ENCODE measurements at regions not wholly inside any gene's neighbourhood (a gene's known extent, or its start where the extent isn't known, plus 50 kb on each side); places are given as distances from the start of the nearest gene placed in this dataset.

DNA sequence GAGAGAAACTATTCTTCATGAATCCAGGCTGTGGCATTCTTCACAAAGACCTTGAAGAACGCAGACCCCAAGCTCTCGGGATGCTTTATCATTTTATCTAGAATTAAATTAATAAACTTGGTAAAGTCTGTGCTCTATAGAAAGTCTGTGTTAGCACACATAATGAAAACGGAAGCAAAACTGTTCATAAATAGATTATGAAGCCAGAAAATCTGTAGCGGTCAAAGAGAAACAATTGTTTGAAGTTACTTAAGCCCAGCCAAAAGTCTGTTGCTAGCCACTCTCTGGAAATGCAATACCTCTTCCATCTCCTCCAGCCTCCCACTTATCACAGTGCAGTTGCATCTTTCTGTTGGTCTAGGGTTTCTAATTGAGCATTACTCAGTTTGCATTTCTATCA lies 375.9 kb downstream of the KIF4B start:
- no peaks in the 10 kb centered on the region for H3K36me3 Mint-ChIP-seq
- H3K4me3 Mint-ChIP-seq = no peak overlapping the region
- no peaks in the 10 kb centered on the region for H3K4me1 Mint-ChIP-seq (ENCODE audit: low read depth in 2 of 2)
- DNase-seq (ENCODE audit: low spot score) (no peak), ATAC-seq (no peak)
- peaks cover 0 to 13% of the 10 kb centered on the region in 2 donors for H3K27me3 Mint-ChIP-seq
- no peak overlapping the region for H3K27ac Mint-ChIP-seq
- H3K9me3 Mint-ChIP-seq = peaks cover 9% of the 10 kb centered on the region

DNA sequence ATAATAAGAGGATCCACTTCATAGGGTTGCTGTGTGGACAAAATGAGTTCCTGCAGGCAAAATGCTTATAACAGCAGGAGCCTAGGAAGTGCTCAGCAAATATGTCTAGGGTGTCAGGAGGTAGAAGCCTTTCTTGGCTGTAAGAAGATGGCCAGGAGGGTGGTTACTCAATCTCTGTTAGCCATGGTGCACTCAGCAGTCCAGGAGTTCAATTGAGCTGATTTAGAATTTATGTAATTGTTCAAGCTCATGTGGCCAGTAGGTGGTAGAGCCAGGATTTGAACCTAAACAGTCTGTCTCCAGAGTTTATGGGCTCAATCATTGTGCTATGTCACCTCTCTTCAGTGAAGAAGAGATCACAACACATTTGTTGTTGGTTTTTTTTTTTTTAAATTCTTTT lies 381.2 kb downstream of the KIF4B start:
- H3K4me3 Mint-ChIP-seq = no peak overlapping the region
- H3K27me3 Mint-ChIP-seq = peaks cover 0 to 3% of the 10 kb centered on the region in 2 donors
- no peak overlapping the region for H3K27ac Mint-ChIP-seq
- no peaks in the 10 kb centered on the region for H3K9me3 Mint-ChIP-seq
- H3K36me3 Mint-ChIP-seq = no peaks in the 10 kb centered on the region
- no peak for ATAC-seq
- H3K4me1 Mint-ChIP-seq (ENCODE audit: low read depth in 2 of 2) = no peaks in the 10 kb centered on the region
- DNase-seq (ENCODE audit: low spot score) = no peak

DNA sequence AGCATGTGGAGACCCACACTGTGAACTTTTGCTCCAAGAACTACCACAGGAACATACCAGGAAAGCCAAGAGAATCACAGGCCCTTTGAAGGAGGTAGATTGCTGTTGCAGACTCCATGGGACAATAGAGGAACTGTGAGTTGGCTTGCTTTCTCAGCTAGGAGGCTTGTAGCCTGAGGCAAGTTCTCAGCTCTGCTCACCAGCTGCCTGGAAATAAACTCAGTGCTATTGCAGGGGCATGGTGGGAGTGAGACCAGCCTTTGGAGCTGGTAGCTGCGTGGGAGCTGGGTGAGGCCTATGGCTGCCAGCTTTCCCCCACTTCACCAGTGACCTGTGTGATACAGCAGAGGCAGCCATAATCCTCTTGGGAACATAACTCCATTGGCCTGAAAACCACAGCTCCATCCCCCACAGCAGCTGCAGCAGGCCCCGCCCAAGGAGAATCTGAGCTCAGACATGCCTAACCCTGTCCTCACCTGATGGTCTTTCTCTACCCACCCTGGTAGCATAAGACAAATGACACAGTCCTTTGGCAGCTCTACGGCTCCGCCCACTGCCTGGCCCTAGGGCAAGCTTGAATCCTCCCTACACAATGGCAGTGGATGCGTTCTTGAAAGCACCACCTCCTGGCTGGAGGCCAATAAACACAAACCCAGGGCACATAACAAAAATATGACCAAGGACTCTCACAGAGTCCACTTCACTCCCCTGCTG lies 389.5 kb downstream of the KIF4B start:
- no peak overlapping the region for H3K27ac Mint-ChIP-seq

DNA sequence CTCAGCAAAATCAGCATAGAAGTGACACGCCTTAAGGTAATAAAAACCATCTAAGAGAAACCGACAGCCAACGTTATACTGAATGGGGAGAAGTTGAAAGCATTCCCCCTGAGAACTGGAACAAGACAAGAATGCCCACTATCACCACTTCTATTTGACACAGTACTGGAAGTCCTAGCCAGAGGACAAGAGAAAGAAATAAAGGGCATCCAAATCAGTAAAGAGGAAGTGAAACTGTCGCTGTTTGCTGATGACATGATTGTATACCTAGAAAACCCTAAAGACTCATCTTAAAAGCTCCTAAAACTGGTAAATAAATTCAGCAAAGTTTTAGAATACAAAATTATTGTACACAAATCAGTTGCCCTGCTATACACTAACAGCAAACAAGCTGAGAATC lies 393.3 kb downstream of the KIF4B start:
- Mint-ChIP-seq H3K27me3 (no peaks in the 10 kb centered on the region), H3K27ac (no peak overlapping the region), H3K36me3 (no peaks in the 10 kb centered on the region), H3K9me3 (peaks cover 6% of the 10 kb centered on the region), H3K4me1 (ENCODE audit: low read depth in 2 of 2) (no peaks in the 10 kb centered on the region), H3K4me3 (no peak overlapping the region)
- ATAC-seq (no peak), DNase-seq (ENCODE audit: low spot score) (no peak)

More for the DNA sequence above, 389.5 kb downstream of the KIF4B start:
- ATAC-seq = no peak
- Mint-ChIP-seq H3K4me1 (ENCODE audit: low read depth in 2 of 2) (no peaks in the 10 kb centered on the region), H3K9me3 (peaks cover 7% of the 10 kb centered on the region), H3K4me3 (no peak overlapping the region), H3K36me3 (no peaks in the 10 kb centered on the region), H3K27me3 (no peaks in the 10 kb centered on the region)
- DNase-seq (ENCODE audit: low spot score) = no peak

- DNase-seq (ENCODE audit: low spot score) = no peak
- Mint-ChIP-seq H3K4me3 (no peak overlapping the region), H3K36me3 (no peaks in the 10 kb centered on the region), H3K27me3 (no peaks in the 10 kb centered on the region), H3K9me3 (peaks cover 9% of the 10 kb centered on the region), H3K27ac (no peak overlapping the region), H3K4me1 (ENCODE audit: low read depth in 2 of 2) (no peaks in the 10 kb centered on the region)
- no peak for ATAC-seq
These were observed 394.9 kb downstream of the KIF4B start for GRCh38 chr5:155408465-155408864.

DNA sequence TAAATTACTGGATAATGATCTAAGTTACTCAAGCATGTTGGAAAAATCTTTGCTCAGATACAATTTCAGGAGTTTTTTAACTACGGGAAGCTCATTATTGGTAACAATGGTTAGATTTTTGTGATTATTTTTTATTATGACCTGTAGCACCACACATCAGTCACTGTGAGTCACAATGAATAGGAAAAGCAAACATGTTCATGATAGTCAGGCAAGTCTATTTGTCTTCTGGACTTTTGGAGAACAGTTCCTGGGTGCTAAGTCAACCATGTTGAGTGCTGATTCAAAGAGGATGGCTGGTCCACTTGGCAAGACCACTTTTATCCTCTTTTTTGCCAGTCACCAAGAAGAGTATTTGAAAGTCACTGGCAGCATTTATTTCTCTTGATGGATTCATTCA lies 403.2 kb downstream of the KIF4B start:
- Mint-ChIP-seq H3K36me3 (no peaks in the 10 kb centered on the region), H3K4me3 (no peak overlapping the region), H3K4me1 (ENCODE audit: low read depth in 2 of 2) (no peaks in the 10 kb centered on the region), H3K9me3 (peaks cover 15% of the 10 kb centered on the region), H3K27me3 (no peaks in the 10 kb centered on the region), H3K27ac (no peak overlapping the region)
- ATAC-seq (no peak), DNase-seq (ENCODE audit: low spot score) (no peak)

DNA sequence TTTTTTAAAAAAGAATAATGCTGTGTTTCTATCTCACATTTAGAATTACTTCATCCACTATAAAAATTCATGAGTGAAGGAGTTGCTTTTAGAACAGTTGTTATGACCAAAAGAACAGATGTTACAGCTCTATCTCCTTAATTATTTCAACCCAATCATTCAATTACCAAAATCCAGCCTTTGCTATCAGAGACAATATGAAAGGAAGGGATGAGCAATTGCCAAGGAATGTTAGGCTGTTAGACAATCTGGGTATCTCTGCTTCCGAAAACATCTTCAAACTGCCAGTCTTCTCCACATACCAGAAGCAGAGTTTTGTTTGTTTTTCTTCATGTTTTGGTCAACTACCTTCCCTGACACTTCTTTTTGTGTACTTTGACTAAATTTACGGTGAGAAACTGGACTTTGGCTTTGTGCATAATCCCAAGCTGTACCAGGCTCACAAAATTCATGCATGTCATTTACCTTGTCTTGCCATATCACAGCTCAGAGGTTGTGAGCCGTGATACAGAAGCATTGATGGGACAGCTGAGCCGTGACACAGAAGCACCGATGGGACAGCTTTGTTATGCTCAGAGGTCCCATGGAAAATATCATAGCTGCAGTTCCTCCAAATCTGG lies 405.5 kb downstream of the KIF4B start:
- no peaks in the 10 kb centered on the region for H3K36me3 Mint-ChIP-seq
- DNase-seq (ENCODE audit: low spot score) = no peak
- ATAC-seq = no peak
- peaks cover 11% of the 10 kb centered on the region for H3K9me3 Mint-ChIP-seq
- H3K4me3 Mint-ChIP-seq = no peak overlapping the region
- no peak overlapping the region for H3K27ac Mint-ChIP-seq
- no peaks in the 10 kb centered on the region for H3K27me3 Mint-ChIP-seq
- H3K4me1 Mint-ChIP-seq (ENCODE audit: low read depth in 2 of 2) = no peaks in the 10 kb centered on the region

GRCh38 chr5:155430192-155430591 lies 416.6 kb downstream of the KIF4B start:
- peaks cover 11% of the 10 kb centered on the region for H3K9me3 Mint-ChIP-seq
- H3K27me3 Mint-ChIP-seq = no peaks in the 10 kb centered on the region
- no peaks in the 10 kb centered on the region for H3K4me1 Mint-ChIP-seq (ENCODE audit: low read depth in 2 of 2)
- no peaks in the 10 kb centered on the region for H3K36me3 Mint-ChIP-seq
- DNase-seq (ENCODE audit: low spot score) = no peak
- no peak overlapping the region for H3K4me3 Mint-ChIP-seq
- no peak for ATAC-seq
- no peak overlapping the region for H3K27ac Mint-ChIP-seq

DNA sequence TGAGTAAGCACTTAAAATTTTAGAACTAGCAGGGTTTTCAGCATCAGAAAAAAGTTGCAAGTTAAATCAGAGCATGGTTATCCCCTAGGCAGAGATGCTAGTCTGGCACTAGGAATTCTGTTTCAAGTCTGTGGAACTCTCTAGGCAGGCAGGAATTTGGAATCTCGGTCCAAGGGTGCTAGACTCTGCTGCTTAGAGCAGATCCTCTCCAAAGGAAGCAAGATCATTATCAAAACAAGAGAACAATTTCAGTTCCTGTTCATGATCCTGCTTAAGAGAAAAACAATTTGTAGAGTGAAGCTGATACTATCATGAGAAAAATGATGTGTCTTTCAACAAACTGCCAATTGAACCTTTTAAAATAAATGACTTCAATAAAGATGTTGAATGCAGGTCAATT lies 420.7 kb downstream of the KIF4B start:
- no peak overlapping the region for H3K27ac Mint-ChIP-seq
- ATAC-seq = no peak
- H3K9me3 Mint-ChIP-seq = peaks cover 17% of the 10 kb centered on the region
- no peaks in the 10 kb centered on the region for H3K27me3 Mint-ChIP-seq
- no peaks in the 10 kb centered on the region for H3K4me1 Mint-ChIP-seq (ENCODE audit: low read depth in 2 of 2)
- H3K4me3 Mint-ChIP-seq = no peak overlapping the region
- DNase-seq (ENCODE audit: low spot score) = no peak
- H3K36me3 Mint-ChIP-seq = no peaks in the 10 kb centered on the region

- Mint-ChIP-seq H3K27ac (no peak overlapping the region), H3K4me1 (ENCODE audit: low read depth in 2 of 2) (no peaks in the 10 kb centered on the region), H3K27me3 (no peaks in the 10 kb centered on the region), H3K4me3 (no peak overlapping the region), H3K36me3 (no peaks in the 10 kb centered on the region), H3K9me3 (peaks cover 17% of the 10 kb centered on the region)
- DNase-seq (ENCODE audit: low spot score) (no peak), ATAC-seq (no peak)
These were observed 421.1 kb downstream of the KIF4B start for GRCh38 chr5:155434681-155435080.

DNA sequence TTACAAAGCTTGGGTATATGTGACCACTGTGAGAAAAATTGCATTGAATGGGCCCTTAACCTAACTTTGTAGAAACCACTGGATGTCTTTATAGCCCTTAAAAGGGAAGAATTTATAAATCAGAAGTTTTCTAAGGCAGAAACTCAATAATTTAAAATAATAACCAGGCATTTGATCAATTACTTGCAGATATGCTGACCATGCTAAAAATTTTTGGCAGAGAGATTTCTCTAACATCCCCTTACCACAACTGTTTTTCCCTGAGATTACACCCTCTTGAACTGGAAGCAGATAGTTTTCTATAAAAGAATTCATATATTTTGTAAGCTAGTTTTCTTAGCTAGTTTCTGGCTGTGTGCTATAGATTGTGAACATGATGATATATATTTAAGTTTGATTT lies 428.3 kb downstream of the KIF4B start:
- Mint-ChIP-seq H3K27me3 (peaks cover 0 to 6% of the 10 kb centered on the region in 2 donors), H3K27ac (no peak overlapping the region), H3K4me1 (ENCODE audit: low read depth in 2 of 2) (no peaks in the 10 kb centered on the region), H3K4me3 (no peak overlapping the region), H3K9me3 (peaks cover 6% of the 10 kb centered on the region), H3K36me3 (no peaks in the 10 kb centered on the region)
- no peak for DNase-seq (ENCODE audit: low spot score)
- ATAC-seq = no peak

DNA sequence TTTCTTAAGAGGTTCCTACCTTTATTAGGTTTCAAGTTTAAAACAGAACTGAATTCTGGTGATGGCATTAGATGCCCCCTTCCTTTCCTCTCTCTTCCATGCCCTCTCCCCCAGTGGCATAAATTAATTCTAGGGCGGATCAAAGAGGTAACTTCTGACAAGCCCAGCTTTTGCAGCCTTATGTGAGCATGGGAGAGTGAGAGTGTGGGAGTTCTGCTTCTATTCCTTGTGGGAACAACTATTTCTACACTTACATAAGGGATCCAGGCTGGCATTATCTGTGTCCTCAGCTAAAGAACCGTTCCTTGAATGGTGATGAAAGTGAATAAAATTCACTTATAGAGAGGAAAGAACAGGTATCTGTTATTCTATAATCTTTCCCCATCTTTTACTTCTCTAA lies 437.6 kb downstream of the KIF4B start:
- ATAC-seq (no peak), DNase-seq (ENCODE audit: low spot score) (no peak)
- Mint-ChIP-seq H3K27me3 (no peaks in the 10 kb centered on the region), H3K36me3 (no peaks in the 10 kb centered on the region), H3K4me1 (ENCODE audit: low read depth in 2 of 2) (no peaks in the 10 kb centered on the region), H3K9me3 (peaks cover 9% of the 10 kb centered on the region), H3K4me3 (no peak overlapping the region), H3K27ac (no peak overlapping the region)

DNA sequence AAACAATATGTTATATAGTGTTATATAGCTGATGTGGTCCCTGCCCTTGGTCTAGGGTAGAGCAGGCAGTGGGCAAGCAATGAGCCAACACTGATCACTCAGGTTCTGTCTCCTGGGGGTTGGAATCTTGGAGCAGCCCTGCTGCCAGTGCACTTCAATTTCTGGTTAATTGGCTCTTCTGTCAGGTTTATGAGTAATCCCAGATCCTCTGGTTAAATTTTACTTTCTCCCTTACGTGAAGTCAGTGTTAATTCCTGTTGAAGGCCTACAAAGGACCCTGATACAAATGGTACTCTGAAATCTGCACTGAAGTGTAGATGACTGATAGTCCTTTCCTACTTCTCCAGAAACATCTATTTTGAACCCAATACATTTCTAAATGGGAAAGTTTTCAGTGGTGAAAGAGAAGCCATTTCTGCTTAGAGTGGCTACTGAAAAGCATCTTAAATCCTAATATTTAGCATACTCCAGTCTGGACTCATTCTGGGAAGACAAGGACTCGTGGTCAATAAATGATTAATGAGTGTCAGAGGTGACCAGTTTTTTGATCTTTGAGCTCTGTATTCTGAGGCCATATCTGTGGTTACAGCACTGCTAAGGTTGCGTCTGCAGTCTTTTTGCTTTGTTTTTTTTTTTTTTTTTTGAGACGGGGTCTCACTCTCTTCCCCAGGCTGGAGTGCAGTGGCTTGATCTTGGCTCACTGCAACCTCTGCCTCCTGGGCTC lies 442.4 kb downstream of the KIF4B start:
- ATAC-seq = no peak
- H3K9me3 Mint-ChIP-seq = peaks cover 5% of the 10 kb centered on the region
- no peak overlapping the region for H3K27ac Mint-ChIP-seq
- H3K4me1 Mint-ChIP-seq (ENCODE audit: low read depth in 2 of 2) = no peaks in the 10 kb centered on the region
- no peaks in the 10 kb centered on the region for H3K27me3 Mint-ChIP-seq
- no peaks in the 10 kb centered on the region for H3K36me3 Mint-ChIP-seq
- no peak overlapping the region for H3K4me3 Mint-ChIP-seq
- DNase-seq (ENCODE audit: low spot score) = no peak

GRCh38 chr5:155459889-155460500 lies 446.4 kb downstream of the KIF4B start:
- Mint-ChIP-seq H3K36me3 (no peaks in the 10 kb centered on the region), H3K4me1 (ENCODE audit: low read depth in 2 of 2) (no peaks in the 10 kb centered on the region), H3K27me3 (no peaks in the 10 kb centered on the region), H3K9me3 (peaks cover 6% of the 10 kb centered on the region), H3K4me3 (no peak overlapping the region), H3K27ac (no peak overlapping the region)
- DNase-seq (ENCODE audit: low spot score) (no peak), ATAC-seq (no peak)

Measured in natural killer cell treated with Interleukin-12 subunit alpha and Interleukin-12 subunit beta and Interleukin-15 and Interleukin-18, amount 100 ng/mL, for 72 hours (primary cell).